C4-2B (cell line): ENCODE measurements at regions not wholly inside any gene's neighbourhood (a gene's known extent, or its start where the extent isn't known, plus 50 kb on each side); places are given as distances from the start of the nearest gene placed in this dataset.

Source experiments
- H3K27ac ChIP-seq: fragments of 450-650 bp; 2 replicates; pipeline ENCODE4 v1.5.1; 2017
- CTCF ChIP-seq: fragments of 450-650 bp; conservative IDR thresholded peaks from 2 replicates; pipeline ENCODE4 v1.5.1; 2017; ENCODE audit warnings: mild to moderate bottlenecking
- ZFX ChIP-seq: fragments of 450-650 bp; IDR thresholded peaks from 2 replicates; pipeline ENCODE4 v1.6.1; 2017

- no peak for TF ChIP-seq ZFX
- TF ChIP-seq CTCF, result no peak
- H3K27ac ChIP-seq, result no peak overlapping the region; the same call in 1 of the 2 replicates
These were observed 99.3 kb downstream of the CTTN start for GRCh38 chr11:70497536-70498075.

DNA sequence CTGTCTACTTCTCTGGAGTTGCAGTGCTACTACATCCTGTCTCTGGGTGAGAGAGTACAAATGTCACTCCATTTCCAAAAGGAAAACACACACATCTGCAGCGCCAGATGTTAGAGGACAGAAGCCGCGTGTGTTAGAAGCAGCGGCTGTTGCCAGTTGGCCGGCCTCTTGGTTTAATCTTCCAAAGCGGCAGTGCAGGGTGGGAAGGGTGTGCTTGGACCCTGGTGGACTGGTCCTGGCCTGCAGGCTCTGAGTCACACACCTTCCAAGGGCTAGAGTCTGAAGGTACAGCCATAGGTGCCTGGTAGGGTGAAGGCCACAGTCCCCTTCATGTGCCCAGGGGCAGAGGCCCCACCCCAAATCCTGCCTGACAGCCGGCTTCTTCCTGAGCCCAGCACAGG, 99.8 kb downstream of the CTTN start:
- no peak for TF ChIP-seq CTCF
- H3K27ac ChIP-seq, result no peak overlapping the region

DNA sequence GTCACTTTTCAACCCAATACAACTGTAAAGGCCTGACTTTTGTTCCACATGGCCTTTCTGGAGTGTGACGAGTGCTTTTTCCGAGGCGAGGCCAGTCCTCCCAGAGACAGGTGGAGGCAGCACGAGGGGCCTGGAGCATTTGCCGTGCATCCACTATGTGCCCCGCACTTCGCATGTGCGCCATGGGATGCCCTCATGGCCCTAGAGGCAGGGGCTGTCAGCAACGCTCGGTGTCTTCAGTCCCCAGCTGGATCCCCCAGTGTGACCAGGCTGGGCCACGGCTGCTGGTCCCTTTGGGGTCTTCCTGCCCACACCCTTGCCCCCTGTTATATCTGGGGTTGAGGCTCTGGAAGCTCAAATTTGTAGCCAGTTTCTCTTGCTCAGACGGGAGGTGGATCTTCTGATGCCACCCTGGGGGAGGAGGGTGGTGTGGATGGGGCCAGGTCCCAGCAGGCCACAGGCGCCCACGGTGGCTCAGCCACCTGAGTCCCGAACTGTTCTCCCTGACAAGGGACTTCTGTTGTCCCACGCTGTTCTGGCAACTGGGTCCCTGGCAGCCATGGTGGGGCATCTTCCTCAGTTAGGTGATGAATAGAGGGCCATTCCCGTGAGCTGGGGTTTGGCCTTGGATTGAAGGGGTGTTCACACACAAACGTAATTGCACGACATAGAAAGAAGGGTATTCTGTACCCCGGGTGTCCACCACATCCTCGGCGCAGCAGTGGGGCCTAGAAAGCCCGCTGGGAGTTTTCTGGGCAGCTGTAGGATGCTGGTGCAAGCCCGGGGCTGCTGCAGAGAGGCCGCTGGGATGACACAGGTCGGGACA, 100.9 kb downstream of the CTTN start:
- TF ChIP-seq ZFX (no peak), CTCF (no peak)

GRCh38 chr11:70500076-70500847, 101.9 kb downstream of the CTTN start:
- TF ChIP-seq ZFX, result no peak
- TF ChIP-seq CTCF, result no peak
- H3K27ac ChIP-seq, result no peak overlapping the region

More for the DNA sequence above, 100.9 kb downstream of the CTTN start:
- H3K27ac ChIP-seq, result no peak overlapping the region

DNA sequence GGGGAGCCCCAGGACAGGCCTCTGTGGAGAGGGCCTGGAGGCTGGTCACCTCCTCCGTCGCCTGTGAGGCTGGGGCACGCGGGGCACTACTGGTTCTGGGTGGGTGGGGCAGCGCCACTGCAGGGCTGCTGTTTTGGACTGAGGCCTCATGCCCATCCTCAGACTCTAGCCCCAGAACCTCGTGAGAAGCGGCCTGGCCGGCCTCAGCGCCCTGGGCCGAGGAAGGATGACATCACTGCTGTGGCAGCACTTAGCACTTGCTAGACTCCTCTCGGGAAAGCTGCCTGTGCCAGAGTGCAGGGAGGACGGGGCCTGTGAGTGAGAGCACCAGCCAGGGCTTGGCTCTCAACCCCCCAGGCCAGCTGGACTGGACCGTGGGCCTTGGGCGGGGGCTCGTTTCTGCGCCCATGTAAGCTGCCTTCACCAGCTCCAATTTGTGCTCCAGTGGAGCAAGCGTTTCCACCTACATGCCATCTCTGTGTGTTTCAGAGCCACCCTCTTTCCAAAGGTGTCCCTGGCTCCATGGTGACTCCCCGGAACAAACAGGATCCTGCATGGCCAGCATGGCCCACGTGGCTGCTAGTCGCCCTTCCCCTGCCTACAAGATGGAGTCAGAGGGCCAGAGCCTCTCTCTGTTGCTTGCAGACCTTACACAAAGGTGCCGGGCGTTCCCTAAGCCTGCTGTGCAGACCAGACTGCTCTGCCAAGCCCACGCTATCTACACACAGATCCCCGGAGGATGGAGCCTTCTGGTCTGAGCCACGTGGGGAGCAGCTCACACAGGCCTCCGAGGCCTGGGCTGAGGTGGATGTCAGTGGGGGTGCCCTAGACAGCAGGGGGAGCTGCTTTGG, 102.9 kb downstream of the CTTN start:
- H3K27ac ChIP-seq, result no peak overlapping the region
- TF ChIP-seq CTCF, result no peak

GRCh38 chr11:70501933-70502540, 103.7 kb downstream of the CTTN start:
- TF ChIP-seq ZFX (no peak), CTCF (no peak)
- no peak overlapping the region for H3K27ac ChIP-seq
